ENCODE measurements at regions not wholly inside any gene's neighbourhood (a gene's known extent, or its start where the extent isn't known, plus 50 kb on each side); places are given as distances from the start of the nearest gene placed in this dataset.

DNA sequence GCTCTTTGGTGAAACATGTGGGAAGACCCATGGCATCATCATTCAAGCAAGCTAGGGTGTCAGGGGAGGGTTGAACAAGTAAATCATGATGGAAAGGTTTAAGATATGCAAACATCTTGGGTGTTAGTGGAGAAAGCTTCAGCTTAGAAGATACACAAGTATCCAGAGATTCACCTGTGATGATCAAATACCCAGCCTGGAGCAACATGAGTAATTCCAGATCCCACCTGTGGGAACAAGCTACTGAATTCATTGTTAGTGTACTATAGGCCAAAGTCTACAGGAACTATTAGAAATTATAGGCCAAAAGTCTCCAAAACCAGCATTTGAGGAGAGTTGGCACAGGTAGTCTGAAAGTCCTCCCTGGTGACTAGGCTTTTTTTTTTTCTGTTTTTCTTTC is 499.9 kb downstream of the NUF2 start (continued):
- no peak for TF ChIP-seq ZNF184 (CRISPR knock-in tag; IDR thresholded peaks at IDR 0.05)
- TF ChIP-seq NFXL1 (CRISPR knock-in tag; IDR thresholded peaks at IDR 0.05): no peak
- no peak for TF ChIP-seq PML (IDR thresholded peaks at IDR 0.05; ENCODE audit: low read length)
- TF ChIP-seq, protein P1, sequence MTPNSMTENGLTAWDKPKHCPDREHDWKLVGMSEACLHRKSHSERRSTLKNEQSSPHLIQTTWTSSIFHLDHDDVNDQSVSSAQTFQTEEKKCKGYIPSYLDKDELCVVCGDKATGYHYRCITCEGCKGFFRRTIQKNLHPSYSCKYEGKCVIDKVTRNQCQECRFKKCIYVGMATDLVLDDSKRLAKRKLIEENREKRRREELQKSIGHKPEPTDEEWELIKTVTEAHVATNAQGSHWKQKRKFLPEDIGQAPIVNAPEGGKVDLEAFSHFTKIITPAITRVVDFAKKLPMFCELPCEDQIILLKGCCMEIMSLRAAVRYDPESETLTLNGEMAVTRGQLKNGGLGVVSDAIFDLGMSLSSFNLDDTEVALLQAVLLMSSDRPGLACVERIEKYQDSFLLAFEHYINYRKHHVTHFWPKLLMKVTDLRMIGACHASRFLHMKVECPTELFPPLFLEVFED (CRISPR knock-in tag; conservative IDR thresholded peaks at IDR 0.05): no peak
- TF ChIP-seq TAF1 (IDR thresholded peaks at IDR 0.05; ENCODE audit: control insufficient read depth, extremely low read depth, insufficient read depth, low read length, severe bottlenecking): no peak
- no peak for TF ChIP-seq CSDE1 (IDR thresholded peaks at IDR 0.05)
- TF ChIP-seq ERF (CRISPR knock-in tag; IDR thresholded peaks at IDR 0.05): no peak
- TF ChIP-seq ZNF445 (CRISPR knock-in tag; IDR thresholded peaks at IDR 0.05; ENCODE audit: low read depth): no peak
- no peak for TF ChIP-seq HDAC1 (IDR thresholded peaks at IDR 0.05)

DNA sequence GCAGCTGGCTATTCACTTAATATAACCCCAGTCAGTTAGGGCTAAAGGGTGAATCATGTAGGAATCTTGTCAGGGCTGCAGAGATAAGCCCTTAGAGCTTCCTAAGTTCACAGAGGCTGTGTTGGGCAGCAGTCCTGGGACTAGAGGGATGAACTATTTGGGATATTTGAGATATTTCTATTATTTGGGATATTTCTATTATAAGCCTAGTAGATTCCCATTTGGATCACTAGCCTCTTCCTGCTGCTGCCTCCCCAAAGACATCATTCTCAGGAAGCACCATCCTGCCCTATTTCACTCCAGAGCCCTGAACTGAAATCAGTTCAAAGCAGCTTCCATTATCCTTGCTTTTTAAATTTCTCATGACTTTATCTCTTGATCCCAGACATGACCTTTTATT is 501.3 kb downstream of the NUF2 start:
- TF ChIP-seq DDX20 (tag; IDR thresholded peaks at IDR 0.05; ENCODE audit: low read depth) (no peak), OTX1 (CRISPR knock-in tag; IDR thresholded peaks at IDR 0.05) (no peak), CEBPB (tag; IDR thresholded peaks at IDR 0.05) (no peak), THRAP3 (IDR thresholded peaks at IDR 0.05; ENCODE audit: borderline replicate concordance) (no peak)
- TF ChIP-seq, protein P2, sequence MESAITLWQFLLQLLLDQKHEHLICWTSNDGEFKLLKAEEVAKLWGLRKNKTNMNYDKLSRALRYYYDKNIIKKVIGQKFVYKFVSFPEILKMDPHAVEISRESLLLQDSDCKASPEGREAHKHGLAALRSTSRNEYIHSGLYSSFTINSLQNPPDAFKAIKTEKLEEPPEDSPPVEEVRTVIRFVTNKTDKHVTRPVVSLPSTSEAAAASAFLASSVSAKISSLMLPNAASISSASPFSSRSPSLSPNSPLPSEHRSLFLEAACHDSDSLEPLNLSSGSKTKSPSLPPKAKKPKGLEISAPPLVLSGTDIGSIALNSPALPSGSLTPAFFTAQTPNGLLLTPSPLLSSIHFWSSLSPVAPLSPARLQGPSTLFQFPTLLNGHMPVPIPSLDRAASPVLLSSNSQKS (CRISPR knock-in tag; IDR thresholded peaks at IDR 0.05): no peak
- FAIRE-seq (no peak), DNase-seq (ENCODE audit: extremely low read depth in 1 of 4, low spot score in 3 of 4) (no peak), ATAC-seq (no peak)
- intact Hi-C loops (cut with micrococcal nuclease) (no loop called here), in situ Hi-C loops (cut with MboI) (no loop called here)
- BruUV-seq (replicated peaks): no TSS peak
- H3K4me1 ChIP-seq (replicated peaks in 1 of 2; ENCODE audit: control insufficient read depth in 2 of 2, insufficient read depth in 2 of 2, low read length in 2 of 2): no peaks in the 10 kb centered on the region
- no peaks in the 10 kb centered on the region for H3K36me3 ChIP-seq (ENCODE audit: control insufficient read depth, insufficient read depth, low read length)
- POLR2A ChIA-PET: no interaction called here
- no peak overlapping the region for H3K9ac ChIP-seq (ENCODE audit: insufficient read depth in 1 of 2, low read depth in 2 of 2, low read length in 2 of 2)
- H2AFZ ChIP-seq (ENCODE audit: low read depth, low read length): no peak overlapping the region
- no peaks in the 10 kb centered on the region for H3K79me2 ChIP-seq (ENCODE audit: control insufficient read depth, insufficient read depth, low read length)
- CTCF ChIA-PET (ENCODE audit: low intra/inter-chr PET ratio): no interaction called here
- H4K20me1 ChIP-seq (replicated peaks; ENCODE audit: control insufficient read depth, insufficient read depth, low read length): no peaks in the 10 kb centered on the region
- H3K27ac ChIP-seq (ENCODE audit: extremely low read depth, low read depth, low read length): no peak overlapping the region
- no peaks in the 10 kb centered on the region for H3K27me3 ChIP-seq (ENCODE audit: control insufficient read depth in 2 of 2, insufficient read depth in 2 of 2, low read length in 2 of 2)
- no peak overlapping the region for H3K4me3 ChIP-seq
- H3K9me1 ChIP-seq (ENCODE audit: control insufficient read depth, insufficient read depth, low read length): no peaks in the 10 kb centered on the region
- peaks cover 4% of the 10 kb centered on the region; the same call in 1 of the 2 replicates for H3K9me3 ChIP-seq (replicated peaks; ENCODE audit: control insufficient read depth, insufficient read depth, low read depth, low read length)
- H3K4me2 ChIP-seq (ENCODE audit: insufficient read depth, low read length): no peak overlapping the region

Data from K562 (cell line).